HCT116 (cell line): ENCODE measurements at regions not wholly inside any gene's neighbourhood (a gene's known extent, or its start where the extent isn't known, plus 50 kb on each side); places are given as distances from the start of the nearest gene placed in this dataset.

Experiments used
- CEBPB ChIP-seq: IDR thresholded peaks from 2 replicates; pipeline ENCODE4 v1.6.1; 2012; ENCODE audit warnings: low read depth
- EGR1 ChIP-seq: IDR thresholded peaks from 2 replicates; pipeline ENCODE4 v1.6.1; 2012; ENCODE audit warnings: low read depth
- EZH2 ChIP-seq: fragments of 200-600 bp; sonication (generic); IDR thresholded peaks from 2 replicates; pipeline ENCODE4 v1.6.1; 2017; ENCODE audit warnings: antibody characterized with exemption, mixed run types
- EZH2phosphoT487 ChIP-seq: fragments of 200-600 bp; IDR thresholded peaks from 2 replicates; pipeline ENCODE4 v1.6.1; 2018; ENCODE audit warnings: antibody characterized with exemption, borderline replicate concordance
- POLR2A ChIP-seq: IDR thresholded peaks from 2 replicates; pipeline ENCODE4 v1.7.0; 2011; ENCODE audit warnings: borderline replicate concordance; ENCODE audit not compliant: insufficient read depth, insufficient read length; ENCODE audit errors: extremely low read depth
- TCF7L2 ChIP-seq: IDR thresholded peaks from 2 replicates; pipeline ENCODE4 v1.7.0; 2011; ENCODE audit warnings: borderline replicate concordance, inconsistent platforms; ENCODE audit not compliant: insufficient read depth, insufficient read length; ENCODE audit errors: extremely low read depth
- ZNF274 ChIP-seq: fragments of 200-500 bp; sonication (Bioruptor generic); IDR thresholded peaks from 2 replicates; pipeline ENCODE4 v1.6.1; 2014; ENCODE audit warnings: mild to moderate bottlenecking, low read depth, low read length, inconsistent platforms
- TF ChIP-seq, protein P1 (sequence below), 3 experiments: fragments of 200-600 bp in 1 of 3; sonication (generic) in 1 of 3; IDR thresholded peaks in 2 of 3; conservative IDR thresholded peaks in 1 of 3; 2 replicates each; pipeline ENCODE4 v1.5.1; 2012 to 2017; ENCODE audit warnings: low read depth in 2 of 3, low read length in 2 of 3, antibody characterized with exemption in 1 of 3, borderline replicate concordance in 1 of 3, control low read depth in 1 of 3, mild to moderate bottlenecking in 1 of 3, mixed read lengths in 1 of 3, mixed run types in 1 of 3, moderate library complexity in 1 of 3; ENCODE audit not compliant: insufficient read depth in 1 of 3
- TF ChIP-seq, protein P2 (sequence below): IDR thresholded peaks from 2 replicates; pipeline ENCODE4 v1.6.1; 2011; ENCODE audit warnings: mild to moderate bottlenecking, low read length, moderate library complexity; ENCODE audit not compliant: insufficient replicate concordance; ENCODE audit errors: extremely low read depth
- TF ChIP-seq, protein P3 (sequence below): IDR thresholded peaks from 2 replicates; pipeline ENCODE4 v1.6.1; 2012; ENCODE audit warnings: low read depth

DNA sequence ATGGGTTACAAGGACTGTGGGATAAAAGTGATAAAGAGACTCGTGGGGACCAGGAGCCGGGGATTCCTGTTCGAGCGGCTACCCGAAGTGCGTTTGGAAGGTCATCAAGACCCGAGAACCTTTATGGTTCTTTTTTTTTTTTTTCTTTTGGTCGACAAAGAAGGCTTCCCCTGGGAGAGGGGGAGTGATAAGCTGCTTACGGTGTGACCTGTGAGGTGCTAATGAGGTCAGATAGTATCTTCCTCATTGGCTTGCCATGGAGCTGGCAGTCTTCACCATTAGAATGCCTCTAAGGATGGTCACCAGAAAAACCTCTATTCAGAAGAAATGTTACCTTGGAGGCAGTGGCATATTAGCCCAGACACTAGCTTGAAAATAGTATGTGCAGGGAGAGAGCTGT is 92.3 kb upstream of the STEAP4 start:
- TF ChIP-seq, protein P1, sequence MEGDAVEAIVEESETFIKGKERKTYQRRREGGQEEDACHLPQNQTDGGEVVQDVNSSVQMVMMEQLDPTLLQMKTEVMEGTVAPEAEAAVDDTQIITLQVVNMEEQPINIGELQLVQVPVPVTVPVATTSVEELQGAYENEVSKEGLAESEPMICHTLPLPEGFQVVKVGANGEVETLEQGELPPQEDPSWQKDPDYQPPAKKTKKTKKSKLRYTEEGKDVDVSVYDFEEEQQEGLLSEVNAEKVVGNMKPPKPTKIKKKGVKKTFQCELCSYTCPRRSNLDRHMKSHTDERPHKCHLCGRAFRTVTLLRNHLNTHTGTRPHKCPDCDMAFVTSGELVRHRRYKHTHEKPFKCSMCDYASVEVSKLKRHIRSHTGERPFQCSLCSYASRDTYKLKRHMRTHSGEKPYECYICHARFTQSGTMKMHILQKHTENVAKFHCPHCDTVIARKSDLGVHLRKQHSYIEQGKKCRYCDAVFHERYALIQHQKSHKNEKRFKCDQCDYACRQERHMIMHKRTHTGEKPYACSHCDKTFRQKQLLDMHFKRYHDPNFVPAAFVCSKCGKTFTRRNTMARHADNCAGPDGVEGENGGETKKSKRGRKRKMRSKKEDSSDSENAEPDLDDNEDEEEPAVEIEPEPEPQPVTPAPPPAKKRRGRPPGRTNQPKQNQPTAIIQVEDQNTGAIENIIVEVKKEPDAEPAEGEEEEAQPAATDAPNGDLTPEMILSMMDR (IDR thresholded peaks at IDR 0.05 in 2 of 3, conservative IDR thresholded peaks at IDR 0.05 in 1 of 3; ENCODE audit: borderline replicate concordance in 1 of 3, insufficient read depth in 1 of 3, low read depth in 2 of 3, low read length in 2 of 3), result no peak
- TF ChIP-seq EGR1 (no peak), ZNF274 (no peak), TCF7L2 (no peak), POLR2A (no peak), EZH2 (no peak), CEBPB (no peak), EZH2phosphoT487 (no peak)
- TF ChIP-seq, protein P2, sequence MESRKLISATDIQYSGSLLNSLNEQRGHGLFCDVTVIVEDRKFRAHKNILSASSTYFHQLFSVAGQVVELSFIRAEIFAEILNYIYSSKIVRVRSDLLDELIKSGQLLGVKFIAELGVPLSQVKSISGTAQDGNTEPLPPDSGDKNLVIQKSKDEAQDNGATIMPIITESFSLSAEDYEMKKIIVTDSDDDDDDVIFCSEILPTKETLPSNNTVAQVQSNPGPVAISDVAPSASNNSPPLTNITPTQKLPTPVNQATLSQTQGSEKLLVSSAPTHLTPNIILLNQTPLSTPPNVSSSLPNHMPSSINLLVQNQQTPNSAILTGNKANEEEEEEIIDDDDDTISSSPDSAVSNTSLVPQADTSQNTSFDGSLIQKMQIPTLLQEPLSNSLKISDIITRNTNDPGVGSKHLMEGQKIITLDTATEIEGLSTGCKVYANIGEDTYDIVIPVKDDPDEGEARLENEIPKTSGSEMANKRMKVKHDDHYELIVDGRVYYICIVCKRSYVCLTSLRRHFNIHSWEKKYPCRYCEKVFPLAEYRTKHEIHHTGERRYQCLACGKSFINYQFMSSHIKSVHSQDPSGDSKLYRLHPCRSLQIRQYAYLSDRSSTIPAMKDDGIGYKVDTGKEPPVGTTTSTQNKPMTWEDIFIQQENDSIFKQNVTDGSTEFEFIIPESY, result no peak
- TF ChIP-seq, protein P3, sequence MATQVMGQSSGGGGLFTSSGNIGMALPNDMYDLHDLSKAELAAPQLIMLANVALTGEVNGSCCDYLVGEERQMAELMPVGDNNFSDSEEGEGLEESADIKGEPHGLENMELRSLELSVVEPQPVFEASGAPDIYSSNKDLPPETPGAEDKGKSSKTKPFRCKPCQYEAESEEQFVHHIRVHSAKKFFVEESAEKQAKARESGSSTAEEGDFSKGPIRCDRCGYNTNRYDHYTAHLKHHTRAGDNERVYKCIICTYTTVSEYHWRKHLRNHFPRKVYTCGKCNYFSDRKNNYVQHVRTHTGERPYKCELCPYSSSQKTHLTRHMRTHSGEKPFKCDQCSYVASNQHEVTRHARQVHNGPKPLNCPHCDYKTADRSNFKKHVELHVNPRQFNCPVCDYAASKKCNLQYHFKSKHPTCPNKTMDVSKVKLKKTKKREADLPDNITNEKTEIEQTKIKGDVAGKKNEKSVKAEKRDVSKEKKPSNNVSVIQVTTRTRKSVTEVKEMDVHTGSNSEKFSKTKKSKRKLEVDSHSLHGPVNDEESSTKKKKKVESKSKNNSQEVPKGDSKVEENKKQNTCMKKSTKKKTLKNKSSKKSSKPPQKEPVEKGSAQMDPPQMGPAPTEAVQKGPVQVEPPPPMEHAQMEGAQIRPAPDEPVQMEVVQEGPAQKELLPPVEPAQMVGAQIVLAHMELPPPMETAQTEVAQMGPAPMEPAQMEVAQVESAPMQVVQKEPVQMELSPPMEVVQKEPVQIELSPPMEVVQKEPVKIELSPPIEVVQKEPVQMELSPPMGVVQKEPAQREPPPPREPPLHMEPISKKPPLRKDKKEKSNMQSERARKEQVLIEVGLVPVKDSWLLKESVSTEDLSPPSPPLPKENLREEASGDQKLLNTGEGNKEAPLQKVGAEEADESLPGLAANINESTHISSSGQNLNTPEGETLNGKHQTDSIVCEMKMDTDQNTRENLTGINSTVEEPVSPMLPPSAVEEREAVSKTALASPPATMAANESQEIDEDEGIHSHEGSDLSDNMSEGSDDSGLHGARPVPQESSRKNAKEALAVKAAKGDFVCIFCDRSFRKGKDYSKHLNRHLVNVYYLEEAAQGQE, result no peak
